CD4-positive, alpha-beta T cell (primary cell): ENCODE measurements at regions not wholly inside any gene's neighbourhood (a gene's known extent, or its start where the extent isn't known, plus 50 kb on each side); places are given as distances from the start of the nearest gene placed in this dataset.

Source experiments
- ATAC-seq: fragments of 200-7000 bp; cut with Tn5 transposase; one replicate; pipeline ENCODE4 v1.10.0; 2022; ENCODE audit warnings: mild to moderate bottlenecking; ENCODE audit not compliant: poor library complexity
- CTCF ChIA-PET: fragments of 350-600 bp; sonication (Branson Sonifier 250); formaldehyde crosslinking; loops from one replicate; lab custom pipeline; 2021; ENCODE audit warnings: antibody characterized with exemption, inconsistent platforms; lab: Charles Lee
- POLR2A ChIA-PET: fragments of 350-600 bp; sonication (Branson Sonifier 250); formaldehyde crosslinking; loops from one replicate; lab custom pipeline; 2021; ENCODE audit warnings: antibody characterized with exemption, inconsistent platforms; lab: Charles Lee
- DNase-seq, 14 experiments: peaks; one replicate each; pipeline ENCODE4 v3.0.0-alpha.2; 2013 to 2020; ENCODE audit warnings: mixed read lengths in 2 of 14
- H3K27ac ChIP-seq, 2 donors: one replicate each; pipeline versions ENCODE4 v1.5.1 to v1.7.0; 2013; ENCODE audit warnings: low read length in 2 of 2, low read depth in 1 of 2, mild to moderate bottlenecking in 1 of 2
- H3K27me3 ChIP-seq, 2 experiments: 1 replicate in 1 of 2; 2 replicates in 1 of 2; pipeline versions ENCODE4 v1.6.1 to v1.7.0; 2013; ENCODE audit warnings: low read length in 2 of 2, control low read depth in 1 of 2, mild to moderate bottlenecking in 1 of 2, moderate library complexity in 1 of 2; ENCODE audit not compliant: insufficient read depth in 2 of 2, control insufficient read depth in 1 of 2
- H3K36me3 ChIP-seq: one replicate; pipeline ENCODE4 v1.6.1; 2013; ENCODE audit warnings: low read length, control low read depth; ENCODE audit not compliant: insufficient read depth
- H3K4me1 ChIP-seq: one replicate; pipeline ENCODE4 v1.6.1; 2013; ENCODE audit warnings: low read length, control low read depth; ENCODE audit not compliant: insufficient read depth
- H3K4me3 ChIP-seq: one replicate; pipeline ENCODE4 v1.5.1; 2013; ENCODE audit warnings: mild to moderate bottlenecking, low read length, moderate library complexity
- H3K9me3 ChIP-seq, 2 experiments: 1 replicate in 1 of 2; 2 replicates in 1 of 2; pipeline versions ENCODE4 v1.6.1 to v1.7.0; 2013; ENCODE audit warnings: low read length in 2 of 2, mild to moderate bottlenecking in 2 of 2, control low read depth in 1 of 2, moderate library complexity in 1 of 2; ENCODE audit not compliant: control insufficient read depth in 1 of 2, insufficient read depth in 1 of 2
- H3K27ac Mint-ChIP-seq: one replicate; pipeline ENCODE4 v1.8.0; 2020; ENCODE audit warnings: mixed read lengths
- H3K27me3 Mint-ChIP-seq: one replicate; pipeline ENCODE4 v1.8.0; 2021; ENCODE audit warnings: mixed read lengths
- H3K36me3 Mint-ChIP-seq: one replicate; pipeline ENCODE4 v1.8.0; 2021; ENCODE audit warnings: low read depth, mixed read lengths
- H3K4me1 Mint-ChIP-seq: one replicate; pipeline ENCODE4 v1.8.0; 2021; ENCODE audit warnings: low read depth, mixed read lengths
- H3K4me3 Mint-ChIP-seq: one replicate; pipeline ENCODE4 v1.8.0; 2020; ENCODE audit warnings: mild to moderate bottlenecking, mixed read lengths
- H3K9me3 Mint-ChIP-seq: one replicate; pipeline ENCODE4 v1.8.0; 2020; ENCODE audit warnings: mixed read lengths
- intact Hi-C, 2 experiments: fragments of 100-400 bp; cut with DNase I in 1 of 2; cut with micrococcal nuclease in 1 of 2; formaldehyde crosslinking; loops; one replicate each; pipeline versions ENCODE4 v1.15.1 to v1.9.0; 2023 to 2025; cut with DNase I, micrococcal nuclease
- TF ChIP-seq, protein P1 (sequence below): fragments of 200-600 bp; IDR thresholded peaks from one replicate; pipeline ENCODE4 v1.8.0; 2022; ENCODE audit warnings: antibody characterized with exemption, mild to moderate bottlenecking

DNA sequence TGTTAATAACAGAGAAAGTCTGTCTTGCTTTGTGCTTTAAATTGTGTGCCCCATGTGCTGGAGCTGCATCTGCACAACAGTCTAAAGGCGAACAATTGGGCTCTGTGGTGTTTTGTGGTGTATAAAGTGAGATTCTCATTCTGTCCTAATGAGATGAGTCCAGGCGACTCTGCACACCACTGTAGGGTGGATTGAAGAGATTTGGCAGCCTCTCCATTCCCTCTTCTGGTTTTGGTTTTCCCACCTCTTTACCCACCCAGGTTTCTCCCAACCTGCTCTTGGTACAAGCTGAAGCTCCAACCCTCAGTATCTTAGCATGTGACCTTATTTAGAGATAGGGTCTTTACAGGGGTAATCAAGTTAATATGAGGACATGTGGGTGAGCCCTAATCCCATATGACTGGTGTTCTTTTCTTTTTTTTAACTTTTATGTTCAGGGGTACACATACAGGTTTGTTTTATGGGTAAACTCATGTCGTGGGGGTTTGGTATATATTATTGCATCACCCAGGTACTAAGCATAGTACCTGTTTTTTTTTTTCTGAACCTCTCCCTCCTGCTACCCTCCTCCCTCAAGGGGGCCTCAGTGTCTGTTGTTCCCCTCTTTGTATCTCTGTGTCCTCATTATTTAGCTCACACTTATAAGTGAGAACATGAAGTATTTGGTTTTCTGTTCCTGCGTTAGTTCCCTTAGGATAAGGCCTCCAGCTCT is 217.6 kb upstream of the DTNBP1 start:
- intact Hi-C loops: no loop called here
- DNase-seq: no peak
- Mint-ChIP-seq H3K27ac (peak overlapping the region; percentile 7), H3K9me3 (no peaks in the 10 kb centered on the region), H3K4me1 (peaks cover 25% of the 10 kb centered on the region), H3K36me3 (no peaks in the 10 kb centered on the region), H3K4me3 (no peak overlapping the region), H3K27me3 (no peaks in the 10 kb centered on the region)
- H3K36me3 ChIP-seq: no peaks in the 10 kb centered on the region
- TF ChIP-seq, protein P1, sequence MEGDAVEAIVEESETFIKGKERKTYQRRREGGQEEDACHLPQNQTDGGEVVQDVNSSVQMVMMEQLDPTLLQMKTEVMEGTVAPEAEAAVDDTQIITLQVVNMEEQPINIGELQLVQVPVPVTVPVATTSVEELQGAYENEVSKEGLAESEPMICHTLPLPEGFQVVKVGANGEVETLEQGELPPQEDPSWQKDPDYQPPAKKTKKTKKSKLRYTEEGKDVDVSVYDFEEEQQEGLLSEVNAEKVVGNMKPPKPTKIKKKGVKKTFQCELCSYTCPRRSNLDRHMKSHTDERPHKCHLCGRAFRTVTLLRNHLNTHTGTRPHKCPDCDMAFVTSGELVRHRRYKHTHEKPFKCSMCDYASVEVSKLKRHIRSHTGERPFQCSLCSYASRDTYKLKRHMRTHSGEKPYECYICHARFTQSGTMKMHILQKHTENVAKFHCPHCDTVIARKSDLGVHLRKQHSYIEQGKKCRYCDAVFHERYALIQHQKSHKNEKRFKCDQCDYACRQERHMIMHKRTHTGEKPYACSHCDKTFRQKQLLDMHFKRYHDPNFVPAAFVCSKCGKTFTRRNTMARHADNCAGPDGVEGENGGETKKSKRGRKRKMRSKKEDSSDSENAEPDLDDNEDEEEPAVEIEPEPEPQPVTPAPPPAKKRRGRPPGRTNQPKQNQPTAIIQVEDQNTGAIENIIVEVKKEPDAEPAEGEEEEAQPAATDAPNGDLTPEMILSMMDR: no peak
- H3K4me3 ChIP-seq: no peak overlapping the region
- H3K9me3 ChIP-seq: no peaks in the 10 kb centered on the region
- CTCF ChIA-PET: no interaction called here
- no peak for ATAC-seq
- H3K4me1 ChIP-seq: peaks cover 11% of the 10 kb centered on the region
- POLR2A ChIA-PET: no interaction called here
- H3K27ac ChIP-seq: no peak overlapping the region
- no peaks in the 10 kb centered on the region for H3K27me3 ChIP-seq

DNA sequence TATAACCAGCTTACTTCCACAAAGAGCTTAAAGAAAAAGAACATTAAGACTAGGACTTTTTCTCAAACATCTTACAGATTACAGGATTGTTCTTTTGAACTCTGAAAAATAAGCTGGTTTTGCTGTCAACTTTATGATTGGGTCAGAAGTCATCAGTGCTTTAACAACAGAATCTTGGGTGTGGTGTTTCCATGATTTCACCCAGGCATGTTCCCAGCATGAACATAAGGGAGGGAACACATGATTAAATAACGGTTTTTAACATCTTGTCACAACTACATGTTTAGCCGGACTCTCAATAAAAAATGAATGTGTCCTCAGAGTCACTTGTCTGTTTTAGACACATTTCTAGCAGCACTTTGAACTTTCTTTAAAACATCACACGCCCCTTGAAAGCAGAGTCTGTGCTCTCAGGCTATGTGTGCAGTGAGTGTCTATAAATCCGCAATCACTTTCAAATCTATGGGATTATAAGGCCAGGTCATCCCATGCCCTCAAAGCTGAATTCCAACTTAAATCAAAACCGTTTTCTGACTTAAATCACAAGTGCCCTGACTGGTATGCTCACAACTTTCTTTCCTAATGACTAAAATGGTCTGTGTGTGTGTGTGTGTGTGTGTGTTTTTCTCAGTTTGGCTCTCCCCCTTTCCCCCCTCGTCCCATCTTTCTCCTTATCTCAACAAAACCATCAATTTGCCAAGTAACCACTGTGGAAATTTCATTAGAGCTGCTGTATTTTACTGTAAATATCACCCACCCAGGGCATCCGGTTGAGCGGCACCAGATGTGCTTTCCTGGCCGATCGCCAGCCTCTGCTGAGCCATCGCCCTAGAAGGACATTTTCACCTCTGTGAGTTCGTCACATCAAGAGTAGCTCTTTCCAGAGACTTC is 216.8 kb upstream of the DTNBP1 start:
- no peaks in the 10 kb centered on the region for H3K9me3 ChIP-seq
- H3K9me3 Mint-ChIP-seq: no peaks in the 10 kb centered on the region
- ATAC-seq (peak; percentile 57), DNase-seq (peak; percentile 4 to 62 (median 42))
- H3K27ac Mint-ChIP-seq: peak overlapping the region; percentile 7
- H3K4me1 ChIP-seq: peaks cover 11% of the 10 kb centered on the region
- TF ChIP-seq, protein P1: no peak
- no peak overlapping the region for H3K27ac ChIP-seq
- H3K4me1 Mint-ChIP-seq: peaks cover 25% of the 10 kb centered on the region
- no peaks in the 10 kb centered on the region for H3K27me3 ChIP-seq
- H3K4me3 Mint-ChIP-seq: no peak overlapping the region
- CTCF ChIA-PET: no interaction called here
- H3K36me3 Mint-ChIP-seq: no peaks in the 10 kb centered on the region
- H3K27me3 Mint-ChIP-seq: no peaks in the 10 kb centered on the region
- no peaks in the 10 kb centered on the region for H3K36me3 ChIP-seq
- POLR2A ChIA-PET: no interaction called here
- intact Hi-C loops: no loop called here
- no peak overlapping the region for H3K4me3 ChIP-seq

DNA sequence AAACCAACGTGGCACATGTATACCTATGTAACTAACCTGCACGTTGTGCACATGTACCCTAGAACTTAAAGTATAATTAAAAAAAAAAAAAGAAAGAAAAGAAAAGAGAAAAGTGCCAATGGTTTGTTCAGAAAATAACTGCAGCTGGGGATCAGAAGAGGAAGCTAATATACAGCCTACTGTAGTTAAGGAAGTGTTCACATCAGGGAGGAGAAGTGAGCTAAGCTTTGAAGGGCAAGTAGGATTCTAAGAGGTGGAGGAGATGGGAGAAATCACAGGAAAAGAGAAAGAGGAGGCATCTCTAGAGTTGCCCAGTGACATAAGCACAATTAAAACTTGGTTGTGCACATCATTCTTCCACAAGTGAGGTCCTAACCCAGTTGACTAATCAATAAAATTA is 214.4 kb upstream of the DTNBP1 start:
- H3K4me1 ChIP-seq: peaks cover 11% of the 10 kb centered on the region
- H3K27ac ChIP-seq: no peak overlapping the region
- H3K36me3 Mint-ChIP-seq: no peaks in the 10 kb centered on the region
- H3K4me1 Mint-ChIP-seq: peaks cover 25% of the 10 kb centered on the region
- intact Hi-C loops: no loop called here
- H3K27me3 ChIP-seq: no peaks in the 10 kb centered on the region
- DNase-seq (no peak), ATAC-seq (no peak)
- no peak overlapping the region for H3K27ac Mint-ChIP-seq
- no peaks in the 10 kb centered on the region for H3K9me3 Mint-ChIP-seq
- no peaks in the 10 kb centered on the region for H3K9me3 ChIP-seq
- H3K27me3 Mint-ChIP-seq: no peaks in the 10 kb centered on the region
- H3K4me3 Mint-ChIP-seq: no peak overlapping the region
- ChIA-PET CTCF (interaction anchor here (1.6 kb wide), 1 partner anchor 11 kb away, joined by 6 read pairs; no protein-coding TSS in a partner anchor), POLR2A (no interaction called here)
- H3K4me3 ChIP-seq: no peak overlapping the region
- TF ChIP-seq, protein P1: no peak
- H3K36me3 ChIP-seq: no peaks in the 10 kb centered on the region
